Right atrium auricular region (tissue), 2 donors: ENCODE measurements at regions not wholly inside any gene's neighbourhood (a gene's known extent, or its start where the extent isn't known, plus 50 kb on each side); places are given as distances from the start of the nearest gene placed in this dataset.

Source experiments
- DNase-seq: peaks from one replicate; pipeline ENCODE4 v3.0.0-alpha.2; 2019; ENCODE audit warnings: low spot score
- H3K27ac ChIP-seq, 2 donors: fragments of 200-600 bp; sonication (generic); 1 replicate in 1 of 2; 2 replicates in 1 of 2; pipeline ENCODE4 v1.5.1; 2016 to 2019
- H3K27me3 ChIP-seq, 2 donors: fragments of 200-600 bp; sonication (generic); one replicate each; pipeline versions ENCODE4 v1.5.1 to v1.6.0; 2017 to 2019
- H3K36me3 ChIP-seq: fragments of 200-600 bp; sonication (generic); one replicate; pipeline ENCODE4 v1.5.1; 2016
- H3K4me1 ChIP-seq, 2 donors: fragments of 200-600 bp; sonication (generic); one replicate each; pipeline versions ENCODE4 v1.5.1 to v1.6.0; 2017 to 2019
- H3K4me3 ChIP-seq, 2 donors: fragments of 200-600 bp; sonication (generic); 1 replicate in 1 of 2; 2 replicates in 1 of 2; pipeline ENCODE4 v1.5.1; 2017 to 2019; ENCODE audit warnings: mild to moderate bottlenecking in 1 of 2, moderate library complexity in 1 of 2
- H3K9me3 ChIP-seq, 2 donors: fragments of 200-600 bp; sonication (generic); one replicate each; pipeline ENCODE4 v1.5.1; 2019
- TF ChIP-seq, protein P1 (sequence below), 2 donors: fragments of 200-600 bp; sonication (generic); IDR thresholded peaks; one replicate each; pipeline ENCODE4 v1.5.1; 2019; ENCODE audit warnings: antibody characterized with exemption in 2 of 2

GRCh38 chr7:24341691-24342413 is 57.9 kb downstream of the NPY start:
- Histone ChIP-seq H3K36me3 (no peaks in the 10 kb centered on the region), H3K27ac (no peak overlapping the region), H3K9me3 (no peaks in the 10 kb centered on the region), H3K27me3 (no peaks in the 10 kb centered on the region), H3K4me1 (no peaks in the 10 kb centered on the region), H3K4me3 (no peak overlapping the region)
- TF ChIP-seq, protein P1, sequence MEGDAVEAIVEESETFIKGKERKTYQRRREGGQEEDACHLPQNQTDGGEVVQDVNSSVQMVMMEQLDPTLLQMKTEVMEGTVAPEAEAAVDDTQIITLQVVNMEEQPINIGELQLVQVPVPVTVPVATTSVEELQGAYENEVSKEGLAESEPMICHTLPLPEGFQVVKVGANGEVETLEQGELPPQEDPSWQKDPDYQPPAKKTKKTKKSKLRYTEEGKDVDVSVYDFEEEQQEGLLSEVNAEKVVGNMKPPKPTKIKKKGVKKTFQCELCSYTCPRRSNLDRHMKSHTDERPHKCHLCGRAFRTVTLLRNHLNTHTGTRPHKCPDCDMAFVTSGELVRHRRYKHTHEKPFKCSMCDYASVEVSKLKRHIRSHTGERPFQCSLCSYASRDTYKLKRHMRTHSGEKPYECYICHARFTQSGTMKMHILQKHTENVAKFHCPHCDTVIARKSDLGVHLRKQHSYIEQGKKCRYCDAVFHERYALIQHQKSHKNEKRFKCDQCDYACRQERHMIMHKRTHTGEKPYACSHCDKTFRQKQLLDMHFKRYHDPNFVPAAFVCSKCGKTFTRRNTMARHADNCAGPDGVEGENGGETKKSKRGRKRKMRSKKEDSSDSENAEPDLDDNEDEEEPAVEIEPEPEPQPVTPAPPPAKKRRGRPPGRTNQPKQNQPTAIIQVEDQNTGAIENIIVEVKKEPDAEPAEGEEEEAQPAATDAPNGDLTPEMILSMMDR (IDR thresholded peaks at IDR 0.05), result no peak
- no peak for DNase-seq

- Histone ChIP-seq H3K36me3 (no peaks in the 10 kb centered on the region), H3K27ac (no peak overlapping the region), H3K27me3 (no peaks in the 10 kb centered on the region), H3K4me1 (no peaks in the 10 kb centered on the region), H3K9me3 (no peaks in the 10 kb centered on the region), H3K4me3 (no peak overlapping the region)
- DNase-seq, result no peak
- TF ChIP-seq, protein P1 (IDR thresholded peaks at IDR 0.05), result no peak
These were observed 59.6 kb downstream of the NPY start for GRCh38 chr7:24343614-24344013.

GRCh38 chr7:24346129-24346528 is 62.1 kb downstream of the NPY start:
- Histone ChIP-seq H3K9me3 (no peaks in the 10 kb centered on the region), H3K36me3 (no peaks in the 10 kb centered on the region), H3K4me3 (no peak overlapping the region), H3K27me3 (no peaks in the 10 kb centered on the region), H3K4me1 (no peaks in the 10 kb centered on the region), H3K27ac (no peak overlapping the region)
- DNase-seq, result no peak
- TF ChIP-seq, protein P1 (IDR thresholded peaks at IDR 0.05), result no peak

DNA sequence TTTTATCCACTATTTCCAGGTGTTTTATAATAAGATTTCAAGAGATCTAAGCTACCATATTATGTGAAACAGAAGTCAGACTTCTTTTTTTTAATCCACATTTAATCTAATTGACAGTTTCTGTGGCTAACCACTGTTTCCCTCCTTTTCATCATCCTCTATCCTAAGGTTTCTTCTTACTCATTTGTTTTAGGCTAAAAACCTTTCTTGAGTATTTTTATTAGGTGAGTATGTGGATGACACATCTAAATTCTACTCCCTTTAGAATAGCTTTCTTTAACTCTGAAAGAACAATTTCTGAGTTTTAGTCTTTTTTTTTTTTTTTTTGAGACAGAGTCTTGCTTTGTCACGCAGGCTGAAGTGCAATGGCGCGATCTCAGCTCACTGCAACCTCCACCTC is 62.7 kb downstream of the NPY start:
- Histone ChIP-seq H3K36me3 (no peaks in the 10 kb centered on the region), H3K4me1 (no peaks in the 10 kb centered on the region), H3K27ac (no peak overlapping the region), H3K4me3 (no peak overlapping the region), H3K27me3 (no peaks in the 10 kb centered on the region), H3K9me3 (no peaks in the 10 kb centered on the region)
- no peak for DNase-seq
- TF ChIP-seq, protein P1 (IDR thresholded peaks at IDR 0.05), result no peak

DNA sequence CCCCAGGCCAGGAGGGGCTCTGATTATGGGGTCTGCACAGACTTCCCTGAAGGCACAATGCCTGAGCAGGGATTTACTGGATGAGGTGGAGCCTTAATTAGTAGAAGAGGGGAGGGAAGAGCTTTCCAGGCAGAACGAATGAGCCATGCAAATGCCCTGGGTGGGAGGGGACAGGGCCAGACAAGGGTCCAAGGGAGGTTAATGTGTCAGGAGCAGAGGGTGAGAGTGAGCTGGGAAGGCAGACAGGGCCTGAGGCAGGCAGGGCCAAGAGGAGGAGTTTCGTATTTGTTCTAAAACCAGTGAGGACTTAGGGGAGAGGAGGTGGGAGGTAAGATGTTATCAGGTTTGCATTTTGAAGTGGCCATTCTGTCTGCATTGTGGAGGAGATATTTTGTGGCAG is 65.3 kb downstream of the NPY start:
- no peaks in the 10 kb centered on the region for H3K27me3 ChIP-seq
- H3K9me3 ChIP-seq, result no peaks in the 10 kb centered on the region
- H3K4me3 ChIP-seq, result no peak overlapping the region
- H3K4me1 ChIP-seq, result no peaks in the 10 kb centered on the region
- H3K27ac ChIP-seq, result no peak overlapping the region
- DNase-seq, result no peak
- H3K36me3 ChIP-seq, result no peaks in the 10 kb centered on the region
- TF ChIP-seq, protein P1 (IDR thresholded peaks at IDR 0.05), result no peak

DNA sequence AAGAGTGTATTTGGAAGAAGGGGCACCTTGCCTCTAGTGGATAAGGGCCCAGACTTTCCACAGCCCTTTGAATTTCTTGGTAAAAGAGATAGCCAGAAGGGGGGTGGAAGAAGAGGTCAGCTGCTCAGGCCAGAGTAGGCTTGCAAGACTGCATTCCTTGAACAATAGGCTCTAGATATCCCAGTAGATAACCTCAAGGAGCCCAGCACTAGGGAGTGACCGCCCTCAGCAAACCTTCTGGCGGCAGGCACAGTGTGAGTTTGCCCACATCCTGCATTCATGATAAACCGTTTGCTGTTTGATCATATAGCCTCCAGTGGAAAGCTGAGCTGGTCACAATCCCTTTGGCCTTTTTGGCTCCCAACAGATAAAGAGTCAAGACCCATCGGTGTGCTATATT is 70.5 kb downstream of the NPY start:
- no peak for DNase-seq
- TF ChIP-seq, protein P1 (IDR thresholded peaks at IDR 0.05), result no peak
- no peaks in the 10 kb centered on the region for H3K36me3 ChIP-seq

More for the DNA sequence above, 70.5 kb downstream of the NPY start:
- Histone ChIP-seq H3K4me1 (no peaks in the 10 kb centered on the region), H3K27me3 (no peaks in the 10 kb centered on the region), H3K9me3 (no peaks in the 10 kb centered on the region), H3K4me3 (no peak overlapping the region), H3K27ac (no peak overlapping the region)
